GM12865 (cell line): ENCODE measurements at regions not wholly inside any gene's neighbourhood (a gene's known extent, or its start where the extent isn't known, plus 50 kb on each side); places are given as distances from the start of the nearest gene placed in this dataset.

Source experiments
- DNase-seq: peaks from one replicate; pipeline ENCODE4 v3.0.0; 2010; ENCODE audit warnings: low read depth
- H3K4me3 ChIP-seq: 2 replicates; pipeline ENCODE4 v1.5.1; 2011; ENCODE audit warnings: mild to moderate bottlenecking, low read depth, low read length, control low read depth
- TF ChIP-seq, protein P1 (sequence below): IDR thresholded peaks from 2 replicates; pipeline ENCODE4 v1.5.1; 2011; ENCODE audit warnings: low read length, control low read depth, low read depth, inconsistent platforms; ENCODE audit not compliant: insufficient read depth; ENCODE audit errors: missing control alignments

DNA sequence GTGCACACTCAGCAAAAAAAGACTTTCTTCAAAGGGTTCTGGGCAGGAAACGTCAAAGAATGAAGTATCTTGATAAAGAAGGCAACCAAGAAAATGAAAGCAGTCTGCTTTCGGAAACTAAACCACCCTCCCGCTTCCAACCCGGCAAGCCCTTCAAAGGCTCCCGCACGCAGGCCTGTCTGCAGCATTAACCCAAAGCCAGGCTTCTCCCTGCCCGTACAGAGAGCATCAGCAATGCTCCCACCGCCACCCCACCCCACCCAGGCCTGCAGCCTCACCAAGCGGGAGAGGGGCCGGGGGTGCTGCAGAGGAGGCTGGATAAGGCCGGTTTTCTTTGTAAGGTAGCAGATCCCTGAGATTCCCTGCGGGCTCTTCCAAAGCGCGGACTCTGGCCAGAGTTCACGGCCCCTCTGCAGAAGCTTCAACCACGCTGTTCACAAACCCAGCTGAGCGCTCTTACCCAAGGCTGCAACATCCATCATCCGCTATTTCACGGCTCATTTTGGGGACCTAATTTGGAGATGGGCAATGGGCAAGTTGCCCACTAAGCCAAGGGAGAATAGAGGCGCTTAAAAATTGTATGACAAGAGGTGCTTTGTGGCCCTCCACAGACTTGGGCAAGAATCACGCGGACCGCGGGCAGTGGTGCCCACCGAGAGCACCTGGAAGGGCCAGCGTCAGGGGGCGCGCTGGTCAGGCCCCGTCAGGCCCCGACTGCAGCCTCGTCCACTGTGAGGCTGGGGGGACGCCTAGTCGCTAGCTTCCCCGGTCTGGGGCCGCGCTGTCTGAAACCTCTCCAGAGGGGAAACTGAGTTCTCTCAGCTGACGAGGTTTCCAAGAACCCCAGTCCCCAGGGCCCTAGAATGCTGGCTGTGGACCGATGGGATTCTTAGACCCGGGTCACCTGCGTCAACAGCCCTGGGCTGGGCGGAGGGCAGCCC, 225.4 kb upstream of the ID2 start:
- H3K4me3 ChIP-seq, result no peak overlapping the region
- peak; percentile 57 for DNase-seq
- TF ChIP-seq, protein P1, sequence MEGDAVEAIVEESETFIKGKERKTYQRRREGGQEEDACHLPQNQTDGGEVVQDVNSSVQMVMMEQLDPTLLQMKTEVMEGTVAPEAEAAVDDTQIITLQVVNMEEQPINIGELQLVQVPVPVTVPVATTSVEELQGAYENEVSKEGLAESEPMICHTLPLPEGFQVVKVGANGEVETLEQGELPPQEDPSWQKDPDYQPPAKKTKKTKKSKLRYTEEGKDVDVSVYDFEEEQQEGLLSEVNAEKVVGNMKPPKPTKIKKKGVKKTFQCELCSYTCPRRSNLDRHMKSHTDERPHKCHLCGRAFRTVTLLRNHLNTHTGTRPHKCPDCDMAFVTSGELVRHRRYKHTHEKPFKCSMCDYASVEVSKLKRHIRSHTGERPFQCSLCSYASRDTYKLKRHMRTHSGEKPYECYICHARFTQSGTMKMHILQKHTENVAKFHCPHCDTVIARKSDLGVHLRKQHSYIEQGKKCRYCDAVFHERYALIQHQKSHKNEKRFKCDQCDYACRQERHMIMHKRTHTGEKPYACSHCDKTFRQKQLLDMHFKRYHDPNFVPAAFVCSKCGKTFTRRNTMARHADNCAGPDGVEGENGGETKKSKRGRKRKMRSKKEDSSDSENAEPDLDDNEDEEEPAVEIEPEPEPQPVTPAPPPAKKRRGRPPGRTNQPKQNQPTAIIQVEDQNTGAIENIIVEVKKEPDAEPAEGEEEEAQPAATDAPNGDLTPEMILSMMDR, result no peak

DNA sequence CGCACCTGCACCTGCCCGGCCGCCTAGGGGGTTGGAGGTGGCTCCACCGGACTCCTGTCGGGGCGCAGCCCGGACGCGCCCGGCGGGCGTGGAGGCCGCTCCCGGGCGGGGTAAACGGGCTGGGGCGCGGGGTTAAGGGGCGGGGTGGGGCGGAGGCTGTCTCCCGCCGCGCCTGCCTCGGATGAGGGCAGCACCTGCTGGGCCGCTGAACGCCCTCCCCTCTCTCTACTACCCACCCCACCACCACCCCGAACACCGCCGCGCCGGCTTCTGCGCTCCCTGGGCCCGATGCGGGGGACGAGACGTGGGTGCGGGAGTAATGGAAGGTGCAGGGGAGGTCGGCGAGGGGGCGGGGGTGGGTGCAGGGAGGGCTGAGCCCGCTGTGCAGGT, 224.8 kb upstream of the ID2 start:
- TF ChIP-seq, protein P1, result no peak
- H3K4me3 ChIP-seq, result no peak overlapping the region

DNA sequence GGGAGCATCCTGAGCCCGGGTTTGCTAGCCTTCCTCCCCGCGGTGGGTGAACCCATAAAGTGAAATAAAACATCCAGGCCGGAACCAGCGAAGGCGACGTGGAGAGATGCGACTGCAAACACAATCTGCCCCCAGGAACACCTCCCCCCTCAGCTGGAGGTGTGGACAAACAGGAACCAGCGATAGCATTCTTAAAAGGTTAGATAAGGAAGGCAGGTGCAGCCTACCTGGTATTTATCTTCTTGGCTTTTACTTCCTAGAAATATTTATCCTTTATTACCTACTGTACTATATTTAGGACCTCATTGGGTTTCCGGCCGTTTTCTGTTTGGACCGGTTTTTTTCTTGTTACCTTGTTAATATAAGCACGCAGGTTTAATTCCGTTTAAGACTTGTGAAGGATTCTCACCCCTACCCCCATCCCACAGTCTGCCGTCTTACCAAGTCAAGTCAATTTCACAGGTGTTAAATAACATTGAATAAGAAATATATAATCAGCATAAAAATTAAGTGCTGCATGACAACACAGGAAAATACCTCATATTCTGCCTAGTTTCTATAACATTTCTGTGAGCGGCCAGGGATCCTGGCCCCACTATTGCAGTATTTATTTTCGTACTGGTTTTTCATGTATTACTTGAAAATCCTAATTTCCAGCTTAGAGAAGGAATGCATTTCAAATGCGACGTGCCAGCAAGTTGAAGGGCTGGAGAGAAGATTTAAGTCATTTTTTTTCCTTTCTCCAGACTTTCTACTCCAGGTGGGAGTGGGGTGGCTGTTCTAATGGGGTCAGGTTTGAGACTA, 224.0 kb upstream of the ID2 start:
- H3K4me3 ChIP-seq, result no peak overlapping the region
- TF ChIP-seq, protein P1, result no peak
- DNase-seq, result no peak

More for the DNA sequence above, 224.8 kb upstream of the ID2 start:
- DNase-seq, result no peak

GRCh38 chr2:8458503-8459459, 223.1 kb upstream of the ID2 start:
- no peak overlapping the region for H3K4me3 ChIP-seq
- TF ChIP-seq, protein P1, result no peak
- DNase-seq, result no peak

- H3K4me3 ChIP-seq, result no peak overlapping the region
- DNase-seq, result no peak
- TF ChIP-seq, protein P1, result no peak
These were observed 222.4 kb upstream of the ID2 start for GRCh38 chr2:8459474-8459873.

GRCh38 chr2:8461341-8461740, 220.5 kb upstream of the ID2 start:
- H3K4me3 ChIP-seq, result no peak overlapping the region
- DNase-seq, result no peak
- TF ChIP-seq, protein P1, result no peak
